GM12874 (cell line): ENCODE measurements at regions not wholly inside any gene's neighbourhood (a gene's known extent, or its start where the extent isn't known, plus 50 kb on each side); places are given as distances from the start of the nearest gene placed in this dataset.

Experiments used
- CTCF ChIP-seq: IDR thresholded peaks from 2 replicates; pipeline ENCODE4 v1.5.1; 2011; ENCODE audit warnings: low read depth, mild to moderate bottlenecking, control low read depth, low read length, moderate library complexity; ENCODE audit not compliant: insufficient read depth

GRCh38 chr7:50251765-50252164, 52.8 kb upstream of the IKZF1 start:
- no peak for TF ChIP-seq CTCF

- no peak for TF ChIP-seq CTCF
Measured at GRCh38 chr7:50246551-50246950, 58.0 kb upstream of the IKZF1 start.

- TF ChIP-seq CTCF = peak; percentile 58
Measured at GRCh38 chr7:50229964-50230363, 74.6 kb upstream of the IKZF1 start.

GRCh38 chr7:50228148-50228547, 76.4 kb upstream of the IKZF1 start:
- no peak for TF ChIP-seq CTCF

- no peak for TF ChIP-seq CTCF
Measured at GRCh38 chr7:50227726-50228125, 76.8 kb upstream of the IKZF1 start.

GRCh38 chr7:50226669-50227068, 77.8 kb upstream of the IKZF1 start:
- TF ChIP-seq CTCF = no peak

GRCh38 chr7:50226145-50226544, 78.4 kb upstream of the IKZF1 start:
- TF ChIP-seq CTCF = no peak

GRCh38 chr7:50221433-50221832, 83.1 kb upstream of the IKZF1 start:
- no peak for TF ChIP-seq CTCF
